ENCODE measurements at regions not wholly inside any gene's neighbourhood (a gene's known extent, or its start where the extent isn't known, plus 50 kb on each side); places are given as distances from the start of the nearest gene placed in this dataset.

DNA sequence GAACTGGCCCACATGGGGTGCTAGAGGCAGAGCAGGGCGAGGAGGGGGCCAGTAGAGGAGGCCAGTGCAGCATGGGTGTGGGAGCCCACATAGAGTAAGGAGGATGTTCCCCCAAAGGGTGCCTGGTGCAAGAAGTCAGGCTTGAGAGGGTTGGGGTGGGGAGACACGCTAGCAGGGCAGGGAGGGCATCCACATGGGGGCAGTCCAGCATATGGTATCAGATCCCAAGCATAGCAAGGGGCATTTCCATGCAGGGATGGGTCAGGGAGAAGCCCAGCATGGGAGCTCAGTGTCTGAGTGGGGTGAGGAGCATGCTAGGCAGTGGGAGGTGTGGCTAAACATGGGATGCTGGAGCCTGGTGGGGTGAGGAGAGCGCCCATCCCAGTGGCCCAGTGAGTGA lies 213.7 kb downstream of the COPRS start:
- TF ChIP-seq, protein P1, sequence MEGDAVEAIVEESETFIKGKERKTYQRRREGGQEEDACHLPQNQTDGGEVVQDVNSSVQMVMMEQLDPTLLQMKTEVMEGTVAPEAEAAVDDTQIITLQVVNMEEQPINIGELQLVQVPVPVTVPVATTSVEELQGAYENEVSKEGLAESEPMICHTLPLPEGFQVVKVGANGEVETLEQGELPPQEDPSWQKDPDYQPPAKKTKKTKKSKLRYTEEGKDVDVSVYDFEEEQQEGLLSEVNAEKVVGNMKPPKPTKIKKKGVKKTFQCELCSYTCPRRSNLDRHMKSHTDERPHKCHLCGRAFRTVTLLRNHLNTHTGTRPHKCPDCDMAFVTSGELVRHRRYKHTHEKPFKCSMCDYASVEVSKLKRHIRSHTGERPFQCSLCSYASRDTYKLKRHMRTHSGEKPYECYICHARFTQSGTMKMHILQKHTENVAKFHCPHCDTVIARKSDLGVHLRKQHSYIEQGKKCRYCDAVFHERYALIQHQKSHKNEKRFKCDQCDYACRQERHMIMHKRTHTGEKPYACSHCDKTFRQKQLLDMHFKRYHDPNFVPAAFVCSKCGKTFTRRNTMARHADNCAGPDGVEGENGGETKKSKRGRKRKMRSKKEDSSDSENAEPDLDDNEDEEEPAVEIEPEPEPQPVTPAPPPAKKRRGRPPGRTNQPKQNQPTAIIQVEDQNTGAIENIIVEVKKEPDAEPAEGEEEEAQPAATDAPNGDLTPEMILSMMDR (conservative IDR thresholded peaks at IDR 0.05; ENCODE audit: low read length), result no peak
- no peak for TF ChIP-seq EZH2phosphoT487 (IDR thresholded peaks at IDR 0.05; ENCODE audit: borderline replicate concordance)

Measured in Loucy (cell line).